ENCODE measurements at regions not wholly inside any gene's neighbourhood (a gene's known extent, or its start where the extent isn't known, plus 50 kb on each side); places are given as distances from the start of the nearest gene placed in this dataset.
A peak's percentile ranks its signal among the peaks of the same experiment; 100 is the strongest.

DNA sequence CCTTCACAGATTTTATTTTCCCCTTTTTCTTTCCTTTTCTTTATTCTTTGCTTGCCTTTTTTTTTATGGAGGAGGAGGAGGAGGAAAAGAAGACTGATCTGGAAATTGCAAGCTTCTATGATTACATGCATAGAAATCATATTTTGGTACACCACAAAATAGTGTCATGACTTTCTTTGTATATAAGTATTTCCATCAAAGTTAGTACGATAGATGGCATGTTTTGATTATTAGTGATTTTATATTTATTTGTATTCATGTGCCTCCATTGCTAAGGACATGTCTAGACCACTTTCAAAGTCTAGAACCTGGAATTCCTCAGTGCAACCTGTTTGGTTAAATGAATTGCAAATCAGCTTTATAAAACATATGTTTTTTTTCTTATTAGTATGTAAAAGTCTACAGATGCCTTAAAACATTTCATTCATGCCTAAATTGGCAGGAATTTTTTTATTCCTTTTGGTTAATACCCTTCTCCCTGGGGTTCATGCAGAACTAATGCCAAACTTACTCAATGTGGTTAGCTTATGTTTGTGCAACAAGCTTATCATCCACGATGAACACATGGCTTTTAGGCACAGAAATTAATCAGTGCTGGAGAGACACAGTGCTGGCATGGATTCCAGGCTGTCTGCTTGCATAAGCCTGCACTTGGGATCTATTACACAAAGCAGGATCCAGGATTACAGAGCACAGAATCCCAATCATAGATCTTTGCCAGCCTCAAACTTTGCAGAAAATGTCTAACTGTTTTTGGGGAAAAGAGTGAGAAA, 213.1 kb downstream of the CHRM2 start:
- TF ChIP-seq, protein P1, sequence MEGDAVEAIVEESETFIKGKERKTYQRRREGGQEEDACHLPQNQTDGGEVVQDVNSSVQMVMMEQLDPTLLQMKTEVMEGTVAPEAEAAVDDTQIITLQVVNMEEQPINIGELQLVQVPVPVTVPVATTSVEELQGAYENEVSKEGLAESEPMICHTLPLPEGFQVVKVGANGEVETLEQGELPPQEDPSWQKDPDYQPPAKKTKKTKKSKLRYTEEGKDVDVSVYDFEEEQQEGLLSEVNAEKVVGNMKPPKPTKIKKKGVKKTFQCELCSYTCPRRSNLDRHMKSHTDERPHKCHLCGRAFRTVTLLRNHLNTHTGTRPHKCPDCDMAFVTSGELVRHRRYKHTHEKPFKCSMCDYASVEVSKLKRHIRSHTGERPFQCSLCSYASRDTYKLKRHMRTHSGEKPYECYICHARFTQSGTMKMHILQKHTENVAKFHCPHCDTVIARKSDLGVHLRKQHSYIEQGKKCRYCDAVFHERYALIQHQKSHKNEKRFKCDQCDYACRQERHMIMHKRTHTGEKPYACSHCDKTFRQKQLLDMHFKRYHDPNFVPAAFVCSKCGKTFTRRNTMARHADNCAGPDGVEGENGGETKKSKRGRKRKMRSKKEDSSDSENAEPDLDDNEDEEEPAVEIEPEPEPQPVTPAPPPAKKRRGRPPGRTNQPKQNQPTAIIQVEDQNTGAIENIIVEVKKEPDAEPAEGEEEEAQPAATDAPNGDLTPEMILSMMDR (IDR thresholded peaks at IDR 0.05; ENCODE audit: low read depth, low read length), result no peak
- DNase-seq (ENCODE audit: low read depth, low spot score), result peak; percentile 91
- no peak overlapping the region for H3K4me3 ChIP-seq (ENCODE audit: low read depth, low read length)
- in situ Hi-C loops (cut with HindIII; ENCODE audit: low sequenced_read_pairs), result no loop called here

DNA sequence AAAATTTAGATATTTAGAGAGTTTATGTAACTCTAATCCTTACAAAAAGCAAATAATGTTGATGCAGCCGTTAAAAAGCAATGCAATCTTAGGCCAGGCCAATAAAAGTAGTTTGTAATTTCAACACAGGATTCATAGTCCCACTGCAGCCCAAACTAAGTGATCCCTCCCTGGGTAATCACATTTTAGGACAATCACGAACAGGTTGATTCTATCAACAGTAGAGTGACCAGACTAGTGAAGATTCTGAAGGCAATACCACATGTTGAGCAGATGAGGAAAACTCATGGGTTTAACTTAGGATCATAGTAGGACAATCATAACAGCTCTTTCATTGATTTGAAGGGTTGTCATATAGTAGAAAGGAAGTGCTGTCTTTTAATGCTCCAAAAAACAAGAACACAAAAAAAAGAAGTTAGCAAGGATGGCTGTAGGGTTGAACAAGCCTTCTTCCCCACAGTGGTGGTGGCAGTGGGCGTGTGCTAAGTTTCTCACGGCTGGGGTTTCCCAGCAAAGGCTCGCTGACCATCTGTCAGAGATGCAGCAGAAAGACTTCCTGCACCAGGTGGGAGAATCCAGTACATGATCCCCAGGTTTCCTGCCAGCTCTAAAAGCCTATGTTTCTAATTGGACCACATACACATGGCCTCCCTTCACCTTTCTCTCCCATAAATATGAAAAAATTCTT, 212.2 kb downstream of the CHRM2 start:
- no peak for DNase-seq (ENCODE audit: low read depth, low spot score)
- TF ChIP-seq, protein P1 (IDR thresholded peaks at IDR 0.05; ENCODE audit: low read depth, low read length), result no peak
- in situ Hi-C loops (cut with HindIII; ENCODE audit: low sequenced_read_pairs), result no loop called here
- H3K4me3 ChIP-seq (ENCODE audit: low read depth, low read length), result no peak overlapping the region

DNA sequence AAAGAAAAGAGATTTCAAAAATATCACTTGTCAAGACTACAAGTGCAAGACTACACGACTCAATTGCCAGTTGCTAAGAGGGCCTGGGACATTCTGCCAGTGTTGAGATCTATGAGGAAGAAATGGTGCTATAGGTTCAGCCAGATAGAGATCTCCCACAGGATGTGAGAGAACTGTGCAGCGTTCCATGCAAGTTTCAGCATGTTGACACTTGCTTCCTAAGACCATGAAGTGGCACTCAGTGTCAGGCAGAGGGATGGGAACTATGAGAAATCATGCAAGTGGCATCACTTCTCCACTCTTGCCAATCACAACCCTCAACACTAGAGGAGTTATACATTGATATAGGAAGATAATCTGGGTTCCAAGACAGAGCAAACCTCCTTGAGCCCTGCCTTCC, 210.3 kb downstream of the CHRM2 start:
- TF ChIP-seq, protein P1 (IDR thresholded peaks at IDR 0.05; ENCODE audit: low read depth, low read length), result no peak
- no peak for DNase-seq (ENCODE audit: low read depth, low spot score)
- no peak overlapping the region for H3K4me3 ChIP-seq (ENCODE audit: low read depth, low read length)
- in situ Hi-C loops (cut with HindIII; ENCODE audit: low sequenced_read_pairs), result no loop called here

DNA sequence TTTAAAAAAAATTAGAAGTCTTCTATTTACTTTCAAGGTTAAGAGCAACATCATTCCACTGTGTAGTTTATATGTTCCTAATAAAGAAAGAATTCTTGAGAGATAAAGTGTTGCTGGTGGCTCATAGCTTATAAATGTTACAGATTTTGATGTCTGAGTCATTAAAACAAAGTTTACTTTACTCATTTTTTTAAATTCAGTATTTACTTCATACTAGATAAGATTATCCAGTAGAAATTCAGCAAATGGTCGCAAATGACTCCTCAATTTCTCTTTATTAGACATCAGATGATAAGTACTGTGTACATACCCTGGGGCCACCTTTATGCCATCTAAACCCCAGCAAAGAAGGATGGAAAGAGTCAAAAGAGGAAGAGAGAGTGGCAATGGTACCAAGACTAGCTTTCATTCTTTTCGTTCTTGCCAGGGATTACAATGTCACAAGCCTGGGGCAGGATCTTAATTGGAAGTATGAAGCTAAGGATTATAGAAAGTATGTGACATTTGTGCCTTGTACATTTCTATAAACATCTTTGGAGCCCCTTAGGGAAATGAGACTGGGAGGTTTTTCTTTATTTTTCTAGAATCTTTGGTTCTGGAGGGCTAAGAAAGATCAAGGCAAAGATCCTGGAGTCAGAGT, 206.1 kb downstream of the CHRM2 start:
- in situ Hi-C loops (cut with HindIII; ENCODE audit: low sequenced_read_pairs), result no loop called here
- TF ChIP-seq, protein P1 (IDR thresholded peaks at IDR 0.05; ENCODE audit: low read depth, low read length), result no peak
- no peak overlapping the region for H3K4me3 ChIP-seq (ENCODE audit: low read depth, low read length)
- peak; percentile 34 for DNase-seq (ENCODE audit: low read depth, low spot score)

DNA sequence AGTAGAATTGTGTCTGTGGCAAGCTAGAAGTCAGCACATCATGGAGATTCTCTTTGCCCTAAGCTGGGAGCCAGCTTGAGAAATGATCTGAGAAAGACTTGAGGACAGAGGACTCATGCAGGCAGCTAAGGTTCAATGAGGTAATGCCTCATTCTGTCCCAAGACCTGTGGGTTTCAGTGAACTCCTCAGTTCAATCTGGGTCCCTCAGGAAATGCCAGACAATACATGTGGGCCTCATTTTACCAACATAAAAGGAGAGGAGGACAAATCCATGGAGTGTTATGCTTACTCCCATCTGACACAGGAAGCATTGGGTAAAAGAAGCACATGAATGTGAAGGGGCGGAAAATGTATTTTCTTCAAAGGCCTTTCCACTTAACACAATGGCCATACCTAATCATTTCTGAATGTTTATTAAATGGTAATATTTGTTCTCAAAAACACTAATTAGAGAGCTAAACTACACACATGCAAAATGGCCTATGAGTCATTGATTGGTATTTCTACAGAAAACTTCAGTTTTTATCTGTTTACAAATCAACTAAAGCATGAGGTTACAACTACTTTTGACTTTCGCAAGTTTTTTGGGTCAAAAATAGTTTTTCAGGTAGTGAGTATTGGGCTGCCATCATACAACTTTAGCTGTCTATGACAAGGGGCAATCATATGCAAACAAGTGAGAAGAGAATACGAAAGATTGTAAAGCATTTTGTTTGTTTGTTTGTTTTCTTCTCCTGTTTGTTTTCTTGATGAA, 205.3 kb downstream of the CHRM2 start:
- DNase-seq (ENCODE audit: low read depth, low spot score), result peak; percentile 35
- TF ChIP-seq, protein P1 (IDR thresholded peaks at IDR 0.05; ENCODE audit: low read depth, low read length), result no peak
- in situ Hi-C loops (cut with HindIII; ENCODE audit: low sequenced_read_pairs), result no loop called here
- H3K4me3 ChIP-seq (ENCODE audit: low read depth, low read length), result no peak overlapping the region
